H1 (cell line): ENCODE measurements at regions not wholly inside any gene's neighbourhood (a gene's known extent, or its start where the extent isn't known, plus 50 kb on each side); places are given as distances from the start of the nearest gene placed in this dataset.

Source experiments
- CTCF ChIA-PET: fragments of 300-600 bp; sonication (Branson Sonifier 250); formaldehyde crosslinking; loops from one replicate; lab custom pipeline; 2021; ENCODE audit not compliant: partially characterized antibody; lab: Charles Lee
- POLR2A ChIA-PET: fragments of 300-600 bp; sonication (Branson Sonifier 250); formaldehyde crosslinking; loops from one replicate; lab custom pipeline; 2021; ENCODE audit warnings: inconsistent platforms; ENCODE audit not compliant: partially characterized antibody; lab: Charles Lee
- DNase-seq, 2 experiments: peaks; one replicate each; pipeline versions ENCODE4 v3.0.0 to v3.0.0-alpha.2; 2010 to 2022; ENCODE audit warnings: low spot score in 2 of 2, low read depth in 1 of 2, mixed read lengths in 1 of 2
- FAIRE-seq: peaks from 2 replicates; lab custom pipeline; 2011; peaks lifted over from hg19 to GRCh38; lab: Jason Lieb, UNC
- H2AFZ ChIP-seq: 2 replicates; pipeline ENCODE4 v1.8.1; 2012; ENCODE audit warnings: low read length, inconsistent platforms
- H2AK5ac ChIP-seq: 2 replicates; pipeline ENCODE4 v1.6.1; 2013; ENCODE audit warnings: low read depth, low read length
- H2BK120ac ChIP-seq: replicated peaks from 2 replicates; pipeline ENCODE3; 2013; ENCODE audit warnings: low read depth, low read length, inconsistent platforms
- H2BK12ac ChIP-seq: 2 replicates; pipeline ENCODE4 v1.6.1; 2013; ENCODE audit warnings: low read depth, low read length
- H2BK15ac ChIP-seq: 2 replicates; pipeline ENCODE4 v1.6.1; 2013; ENCODE audit warnings: low read length
- H2BK20ac ChIP-seq: 2 replicates; pipeline ENCODE4 v1.6.1; 2013; ENCODE audit warnings: low read length
- H2BK5ac ChIP-seq: 2 replicates; pipeline ENCODE4 v1.6.1; 2013; ENCODE audit warnings: low read depth, low read length
- H3K14ac ChIP-seq: 2 replicates; pipeline ENCODE4 v1.6.1; 2013; ENCODE audit warnings: inconsistent platforms; ENCODE audit not compliant: insufficient read length
- H3K18ac ChIP-seq: 2 replicates; pipeline ENCODE4 v1.6.1; 2013; ENCODE audit warnings: low read length; ENCODE audit errors: extremely low read depth
- H3K23ac ChIP-seq: 2 replicates; pipeline ENCODE4 v1.6.1; 2013; ENCODE audit warnings: inconsistent platforms; ENCODE audit not compliant: insufficient read length
- H3K23me2 ChIP-seq: 2 replicates; pipeline ENCODE4 v1.6.1; 2013; ENCODE audit warnings: low read depth, low read length
- H3K27ac ChIP-seq: 2 replicates; pipeline ENCODE4 v1.6.1; 2011; ENCODE audit warnings: low read depth, low read length, inconsistent platforms
- H3K27me3 ChIP-seq, 4 experiments: replicated peaks in 1 of 4; 1 replicate in 1 of 4; 2 replicates in 3 of 4; pipeline versions ENCODE4 v1.6.1 to v1.8.1; 2011 to 2013; ENCODE audit warnings: low read length in 3 of 4, mild to moderate bottlenecking in 3 of 4, inconsistent platforms in 2 of 4, mixed read lengths in 2 of 4, moderate library complexity in 1 of 4; ENCODE audit not compliant: control insufficient read depth in 3 of 4, insufficient read depth in 3 of 4; ENCODE audit errors: extremely low read depth in 1 of 4
- H3K36me3 ChIP-seq, 4 experiments: 2 replicates each; pipeline versions ENCODE4 v1.6.1 to v1.8.1; 2011 to 2013; ENCODE audit warnings: mild to moderate bottlenecking in 4 of 4, low read length in 3 of 4, moderate library complexity in 2 of 4, control low read depth in 1 of 4, inconsistent platforms in 1 of 4; ENCODE audit not compliant: insufficient read depth in 4 of 4, control insufficient read depth in 2 of 4
- H3K4ac ChIP-seq: replicated peaks from 2 replicates; pipeline ENCODE3; 2013; ENCODE audit warnings: low read length, low read depth, mixed read lengths, inconsistent platforms; ENCODE audit not compliant: insufficient read length
- H3K4me1 ChIP-seq, 4 experiments: replicated peaks in 1 of 4; 1 replicate in 1 of 4; 2 replicates in 3 of 4; pipeline versions ENCODE4 v1.6.1 to v1.8.1; 2011 to 2013; ENCODE audit warnings: low read length in 3 of 4, inconsistent platforms in 2 of 4, mixed read lengths in 1 of 4; ENCODE audit not compliant: insufficient read depth in 4 of 4, control insufficient read depth in 3 of 4
- H3K4me2 ChIP-seq, 2 experiments: 2 replicates each; pipeline versions ENCODE4 v1.6.1 to v1.8.1; 2011 to 2013; ENCODE audit warnings: low read depth in 2 of 2, low read length in 2 of 2, control low read depth in 1 of 2, inconsistent platforms in 1 of 2, mild to moderate bottlenecking in 1 of 2; ENCODE audit not compliant: insufficient read depth in 1 of 2
- H3K4me3 ChIP-seq, 4 experiments: fragments of 200-600, 300-600 bp in 1 of 4; sonication (generic), shearing (Covaris generic), sonication (Bioruptor Twin) in 1 of 4; 2 replicates each; pipeline versions ENCODE4 v1.5.1 to v1.8.1; 2011 to 2016; ENCODE audit warnings: low read length in 4 of 4, low read depth in 3 of 4, control low read depth in 2 of 4, inconsistent platforms in 2 of 4, mild to moderate bottlenecking in 2 of 4, mixed read lengths in 1 of 4, moderate library complexity in 1 of 4; ENCODE audit not compliant: insufficient read depth in 2 of 4; ENCODE audit errors: extremely low read depth in 1 of 4
- H3K56ac ChIP-seq: replicated peaks from 2 replicates; pipeline ENCODE3; 2013; ENCODE audit warnings: low read depth, mild to moderate bottlenecking, mixed read lengths, low read length, inconsistent platforms; ENCODE audit not compliant: insufficient read length
- H3K79me1 ChIP-seq: 2 replicates; pipeline ENCODE4 v1.6.1; 2013; ENCODE audit warnings: low read depth, low read length, control low read depth
- H3K79me2 ChIP-seq, 2 experiments: 2 replicates each; pipeline versions ENCODE4 v1.6.1 to v1.8.1; 2012 to 2013; ENCODE audit warnings: low read length in 2 of 2, mild to moderate bottlenecking in 2 of 2, inconsistent platforms in 1 of 2; ENCODE audit not compliant: insufficient read depth in 2 of 2, control insufficient read depth in 1 of 2
- H3K9ac ChIP-seq, 4 experiments: replicated peaks in 1 of 4; 1 replicate in 1 of 4; 2 replicates in 3 of 4; pipeline versions ENCODE4 v1.6.1 to v1.8.1; 2011 to 2013; ENCODE audit warnings: low read depth in 3 of 4, low read length in 3 of 4, control low read depth in 2 of 4, mild to moderate bottlenecking in 2 of 4, moderate library complexity in 2 of 4, inconsistent platforms in 1 of 4; ENCODE audit errors: extremely low read depth in 1 of 4
- H3K9me3 ChIP-seq, 2 experiments: 2 replicates each; pipeline versions ENCODE4 v1.6.1 to v1.8.1; 2012 to 2013; ENCODE audit warnings: mild to moderate bottlenecking in 2 of 2, moderate library complexity in 2 of 2, control low read depth in 1 of 2, inconsistent platforms in 1 of 2, low read depth in 1 of 2, low read length in 1 of 2, mixed read lengths in 1 of 2; ENCODE audit not compliant: insufficient read depth in 2 of 2
- H4K20me1 ChIP-seq, 2 experiments: replicated peaks in 1 of 2; 2 replicates each; pipeline versions ENCODE3 to v1.8.1; 2011 to 2013; ENCODE audit warnings: inconsistent platforms in 2 of 2, low read length in 2 of 2, mild to moderate bottlenecking in 1 of 2; ENCODE audit not compliant: insufficient read depth in 2 of 2, control insufficient read depth in 1 of 2
- H4K5ac ChIP-seq: 2 replicates; pipeline ENCODE4 v1.6.1; 2013; ENCODE audit warnings: low read length, low read depth, mixed read lengths, inconsistent platforms; ENCODE audit not compliant: insufficient read length
- H4K8ac ChIP-seq: 2 replicates; pipeline ENCODE4 v1.8.0; 2013; ENCODE audit warnings: mild to moderate bottlenecking, moderate library complexity, low read length, inconsistent platforms; ENCODE audit not compliant: insufficient read depth; ENCODE audit errors: extremely low read depth
- H4K91ac ChIP-seq: replicated peaks from 2 replicates; pipeline ENCODE3; 2013; ENCODE audit warnings: low read length, mixed read lengths, inconsistent platforms; ENCODE audit not compliant: insufficient read length
- ASH2L ChIP-seq: fragments of 200-600, 300-600 bp; sonication (generic); IDR thresholded peaks from one replicate; pipeline ENCODE4 v1.7.1; 2017; ENCODE audit warnings: low read length
- ATF3 ChIP-seq: IDR thresholded peaks from 2 replicates; pipeline ENCODE4 v1.6.1; 2011; ENCODE audit warnings: low read depth, mild to moderate bottlenecking, low read length; ENCODE audit not compliant: insufficient read depth
- CBX5 ChIP-seq: fragments of 300-800, 300-1000 bp; sonication (generic); IDR thresholded peaks from 2 replicates; pipeline ENCODE4 v1.7.1; 2016; ENCODE audit warnings: antibody characterized with exemption, low read length, low read depth
- E2F6 ChIP-seq: IDR thresholded peaks from 2 replicates; pipeline ENCODE4 v1.6.1; 2012; ENCODE audit warnings: inconsistent platforms
- FOSL1 ChIP-seq: IDR thresholded peaks from 2 replicates; pipeline ENCODE4 v1.6.1; 2011; ENCODE audit warnings: mild to moderate bottlenecking, low read depth, low read length, moderate library complexity; ENCODE audit not compliant: insufficient read depth
- KDM1A ChIP-seq: fragments of 200-600, 300-600 bp; sonication (generic); IDR thresholded peaks from 2 replicates; pipeline ENCODE4 v1.7.1; 2016; ENCODE audit warnings: mild to moderate bottlenecking, low read length, borderline replicate concordance
- MAFK ChIP-seq: IDR thresholded peaks from 2 replicates; pipeline ENCODE4 v1.6.1; 2012; ENCODE audit warnings: low read depth, mild to moderate bottlenecking, improper control_type of control experiment, low read length
- SIN3A ChIP-seq, 2 experiments: IDR thresholded peaks in 1 of 2; conservative IDR thresholded peaks in 1 of 2; 2 replicates each; pipeline ENCODE4 v1.6.1; 2011 to 2012; ENCODE audit warnings: low read length in 2 of 2, improper control_type of control experiment in 1 of 2, low read depth in 1 of 2, mild to moderate bottlenecking in 1 of 2
- TBP ChIP-seq: IDR thresholded peaks from 2 replicates; pipeline ENCODE4 v1.6.1; 2011; ENCODE audit warnings: low read depth, low read length, improper control_type of control experiment
- WGBS, 2 experiments: shearing (Covaris generic) in 1 of 2; methylation state at CpG; one replicate each; pipeline versions ENCODE4 v1.1.6 to v1.1.7; 2013 to 2015; ENCODE audit warnings: low lambda C conversion rate in 2 of 2, mixed read lengths in 2 of 2, inconsistent platforms in 1 of 2, low coverage in 1 of 2, missing lambda C conversion rate in 1 of 2; ENCODE audit not compliant: insufficient replicate concordance in 2 of 2, insufficient coverage in 1 of 2, insufficient read length in 1 of 2; ENCODE audit errors: extremely low coverage in 1 of 2, missing lambda C conversion rate in 1 of 2; 5-methylcytosine and 5-hydroxymethylcytosine counted together

GRCh38 chr1:209417761-209418160, 165.8 kb upstream of the CAMK1G start:
- Histone ChIP-seq H3K79me1 (no peaks in the 10 kb centered on the region), H4K20me1 (no peaks in the 10 kb centered on the region), H4K8ac (no peak overlapping the region), H2AFZ (no peak overlapping the region), H3K27me3 (peaks cover 0 to 22% (median 13%) of the 10 kb centered on the region in 4 experiments; a peak in 4 of 7 replicates), H3K18ac (no peak overlapping the region), H3K36me3 (no peaks in the 10 kb centered on the region), H2BK20ac (no peak overlapping the region), H3K4me1 (peaks cover 3 to 13% (median 7%) of the 10 kb centered on the region in 4 experiments; a peak in 4 of 7 replicates), H3K4ac (no peak overlapping the region), H2BK12ac (no peak overlapping the region), H3K23ac (no peak overlapping the region), H3K79me2 (no peaks in the 10 kb centered on the region), H3K9ac (no peak overlapping the region), H2BK15ac (no peak overlapping the region), H3K4me3 (no peak overlapping the region), H3K56ac (no peak overlapping the region), H2BK5ac (no peak overlapping the region), H3K23me2 (peaks cover 2% of the 10 kb centered on the region), H3K27ac (no peak overlapping the region), H3K9me3 (no peaks in the 10 kb centered on the region), H4K91ac (no peak overlapping the region), H3K14ac (no peak overlapping the region), H4K5ac (no peak overlapping the region), H2AK5ac (no peak overlapping the region), H3K4me2 (no peak overlapping the region), H2BK120ac (no peak overlapping the region)
- WGBS, 2 experiments = 94% methylated on average over 3 of the region's 3 CpGs; no CpG with 5 or more reads in 1 of the 2 experiments
- DNase-seq (no peak), FAIRE-seq (no peak)
- POLR2A ChIA-PET = no interaction called here
- CTCF ChIA-PET = interaction anchor here (1.0 to 1.4 kb wide), 3 partner anchors 13 to 66 kb away, joined by 3 read pairs; no protein-coding TSS in a partner anchor
- TF ChIP-seq CBX5 (no peak), TBP (no peak), MAFK (no peak), SIN3A (conservative IDR thresholded peaks at IDR 0.05 in 1 of 2, IDR thresholded peaks at IDR 0.05 in 1 of 2; ENCODE audit: low read depth in 1 of 2, low read length in 2 of 2) (no peak), ATF3 (no peak), FOSL1 (no peak), KDM1A (no peak), ASH2L (no peak), E2F6 (no peak)
